ENCODE measurements at regions not wholly inside any gene's neighbourhood (a gene's known extent, or its start where the extent isn't known, plus 50 kb on each side); places are given as distances from the start of the nearest gene placed in this dataset.
A peak's percentile ranks its signal among the peaks of the same experiment; 100 is the strongest.

DNA sequence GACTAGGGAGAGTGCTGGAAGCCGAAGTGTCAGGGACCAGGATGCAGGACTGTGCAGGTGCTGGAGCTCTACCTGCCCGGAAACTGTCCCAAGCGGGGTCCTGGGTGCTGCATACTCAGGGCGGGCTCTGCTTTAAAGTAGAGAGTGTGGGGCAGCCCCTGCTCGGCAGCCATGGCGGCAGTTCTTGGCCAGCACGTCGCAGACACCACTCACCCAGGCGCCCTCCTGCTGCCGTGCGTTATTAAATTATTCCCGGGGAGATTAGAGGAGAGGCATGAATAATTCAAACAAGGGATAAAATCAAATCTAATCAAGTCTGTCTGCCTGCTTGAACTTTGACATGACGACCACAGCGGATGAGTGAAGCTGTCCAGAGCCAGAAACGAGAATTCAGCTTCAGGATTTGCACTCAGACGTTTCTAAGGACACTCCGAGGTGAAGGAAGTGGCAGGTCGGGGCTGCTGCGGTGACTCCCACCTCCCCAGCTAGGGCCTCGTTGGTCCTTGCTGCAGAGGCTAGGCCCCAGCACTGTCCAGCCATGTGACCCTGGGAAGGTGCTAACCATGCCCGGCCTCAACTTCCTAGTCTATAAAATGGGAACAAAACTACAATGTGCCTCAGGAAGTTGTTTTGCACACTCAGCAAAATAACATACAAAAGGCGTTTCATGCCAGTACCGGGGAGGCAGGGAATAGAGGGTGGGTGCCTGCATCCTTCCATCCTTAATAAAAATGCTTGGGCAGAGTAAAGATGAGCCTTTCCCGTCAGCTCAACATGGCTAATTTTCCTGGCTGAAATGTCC lies 91.3 kb upstream of the ADAMTS2 start:
- ChIA-PET POLR2A (interaction anchor here (1.0 to 2.4 kb wide), 4 partner anchors 22 to 151 kb away, joined by 3 to 7 read pairs (median 4); no protein-coding TSS in a partner anchor), CTCF (interaction anchor here (0.6 to 3.7 kb wide), 12 partner anchors 12 to 269 kb away, joined by 3 to 21 read pairs (median 3); no protein-coding TSS in a partner anchor)
- H4K20me1 ChIP-seq (ENCODE audit: insufficient read depth), result no peaks in the 10 kb centered on the region
- H3K79me2 ChIP-seq (ENCODE audit: insufficient read depth), result no peaks in the 10 kb centered on the region
- H3K4me3 ChIP-seq (ENCODE audit: low read depth in 2 of 2, low read length in 1 of 2), result no peak overlapping the region
- no peak overlapping the region for H2AFZ ChIP-seq (ENCODE audit: low read depth)
- DNase-seq, result peak; percentile 88
- 12% methylated on average over 24 of the region's 24 CpGs for WGBS (ENCODE audit: low lambda C conversion rate)
- no peak overlapping the region for H3K9ac ChIP-seq
- H3K27me3 ChIP-seq (ENCODE audit: insufficient read depth), result no peaks in the 10 kb centered on the region
- no peaks in the 10 kb centered on the region for H3K9me3 ChIP-seq
- H3K27ac ChIP-seq (ENCODE audit: low read depth in 2 of 2, low read length in 1 of 2), result peak overlapping the region in 1 of 2 experiments; percentile 99; a peak in 2 of 4 replicates
- H3K36me3 ChIP-seq (replicated peaks in 1 of 2; ENCODE audit: control insufficient read depth in 1 of 2, insufficient read depth in 2 of 2, low read length in 1 of 2), result no peaks in the 10 kb centered on the region
- no peak overlapping the region for H3K4me2 ChIP-seq
- H3K9me2 ChIP-seq, result no peaks in the 10 kb centered on the region
- peaks cover 0 to 54% of the 10 kb centered on the region in 2 experiments; a peak in 1 of 4 replicates for H3K4me1 ChIP-seq (ENCODE audit: control insufficient read depth in 1 of 2, insufficient read depth in 2 of 2, low read depth in 1 of 2, low read length in 1 of 2)
- TF ChIP-seq FOXJ3 (CRISPR knock-in tag; IDR thresholded peaks at IDR 0.05) (peak; percentile 88), MXI1 (IDR thresholded peaks at IDR 0.05; ENCODE audit: low read depth, low read length) (peak; percentile 65; the same call in 1 of the 2 replicates), SIN3A (IDR thresholded peaks at IDR 0.05; ENCODE audit: borderline replicate concordance, low read depth, low read length) (no peak), MEF2A (IDR thresholded peaks at IDR 0.05; ENCODE audit: borderline replicate concordance, low read depth) (no peak), RAD21 (IDR thresholded peaks at IDR 0.05; ENCODE audit: low read length) (peak; percentile 33), TAF1 (IDR thresholded peaks at IDR 0.05; ENCODE audit: borderline replicate concordance, low read depth, low read length) (no peak), CHD2 (IDR thresholded peaks at IDR 0.05; ENCODE audit: low read length, partially characterized antibody) (peak; percentile 84), RCOR1 (IDR thresholded peaks at IDR 0.05; ENCODE audit: low read length) (peak; percentile 100), EP300 (IDR thresholded peaks at IDR 0.05; ENCODE audit: borderline replicate concordance in 1 of 2, low read depth in 1 of 2, low read length in 1 of 2) (peak in 1 of 2 experiments; percentile 100; a peak in 2 of 4 replicates), POLR2AphosphoS5 (IDR thresholded peaks at IDR 0.05; ENCODE audit: low read depth, low read length) (peak; percentile 61), GATA2 (CRISPR knock-in tag; IDR thresholded peaks at IDR 0.05) (peak; percentile 97), RXRA (IDR thresholded peaks at IDR 0.05; ENCODE audit: borderline replicate concordance, low read depth) (no peak), YY1 (IDR thresholded peaks at IDR 0.05; ENCODE audit: low read depth) (no peak), TCF12 (IDR thresholded peaks at IDR 0.05) (peak; percentile 70), RFX5 (IDR thresholded peaks at IDR 0.05; ENCODE audit: low read length) (peak; percentile 58; the same call in 1 of the 2 replicates), TEAD4 (IDR thresholded peaks at IDR 0.05; ENCODE audit: borderline replicate concordance, insufficient read depth) (peak; percentile 52; the same call in 1 of the 2 replicates)
- TF ChIP-seq, protein P1, sequence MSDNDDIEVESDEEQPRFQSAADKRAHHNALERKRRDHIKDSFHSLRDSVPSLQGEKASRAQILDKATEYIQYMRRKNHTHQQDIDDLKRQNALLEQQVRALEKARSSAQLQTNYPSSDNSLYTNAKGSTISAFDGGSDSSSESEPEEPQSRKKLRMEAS (IDR thresholded peaks at IDR 0.05; ENCODE audit: low read depth), result no peak
- TF ChIP-seq, protein P2, sequence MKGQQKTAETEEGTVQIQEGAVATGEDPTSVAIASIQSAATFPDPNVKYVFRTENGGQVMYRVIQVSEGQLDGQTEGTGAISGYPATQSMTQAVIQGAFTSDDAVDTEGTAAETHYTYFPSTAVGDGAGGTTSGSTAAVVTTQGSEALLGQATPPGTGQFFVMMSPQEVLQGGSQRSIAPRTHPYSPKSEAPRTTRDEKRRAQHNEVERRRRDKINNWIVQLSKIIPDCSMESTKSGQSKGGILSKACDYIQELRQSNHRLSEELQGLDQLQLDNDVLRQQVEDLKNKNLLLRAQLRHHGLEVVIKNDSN (IDR thresholded peaks at IDR 0.05; ENCODE audit: borderline replicate concordance, low read depth), result no peak
- TF ChIP-seq, protein P3, sequence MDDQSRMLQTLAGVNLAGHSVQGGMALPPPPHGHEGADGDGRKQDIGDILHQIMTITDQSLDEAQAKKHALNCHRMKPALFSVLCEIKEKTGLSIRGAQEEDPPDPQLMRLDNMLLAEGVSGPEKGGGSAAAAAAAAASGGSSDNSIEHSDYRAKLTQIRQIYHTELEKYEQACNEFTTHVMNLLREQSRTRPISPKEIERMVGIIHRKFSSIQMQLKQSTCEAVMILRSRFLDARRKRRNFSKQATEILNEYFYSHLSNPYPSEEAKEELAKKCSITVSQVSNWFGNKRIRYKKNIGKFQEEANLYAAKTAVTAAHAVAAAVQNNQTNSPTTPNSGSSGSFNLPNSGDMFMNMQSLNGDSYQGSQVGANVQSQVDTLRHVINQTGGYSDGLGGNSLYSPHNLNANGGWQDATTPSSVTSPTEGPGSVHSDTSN (IDR thresholded peaks at IDR 0.05), result peak; percentile 4; the same call in 1 of the 2 replicates
- no peaks in the 10 kb centered on the region for H3F3A ChIP-seq (replicated peaks; ENCODE audit: insufficient read depth)

Data from SK-N-SH (cell line).